HEK293 (cell line): ENCODE measurements at regions not wholly inside any gene's neighbourhood (a gene's known extent, or its start where the extent isn't known, plus 50 kb on each side); places are given as distances from the start of the nearest gene placed in this dataset.
"Not testable (repeated sequence)": the region's sequence is repeated elsewhere in the genome, so short reads cannot be mapped to it uniquely, and the experiment has no call there.

Source experiments
- CTCF ChIA-PET: fragments of 350-600 bp; formaldehyde crosslinking; extraction: SDS; loops from one replicate; lab custom pipeline; 2021; ENCODE audit warnings: antibody characterized with exemption; lab: Yijun Ruan, JAX
- POLR2A ChIA-PET: fragments of 300-600 bp; formaldehyde crosslinking; extraction: SDS; loops from one replicate; lab custom pipeline; 2020; ENCODE audit warnings: antibody characterized with exemption, inconsistent platforms; lab: Yijun Ruan, JAX
- H3K27ac ChIP-seq: fragments of 200-500 bp; sonication (Bioruptor generic); 2 replicates; pipeline ENCODE4 v1.5.1; 2014; ENCODE audit warnings: low read depth, low read length, control low read depth, inconsistent platforms; ENCODE audit errors: extremely low read depth
- H3K36me3 ChIP-seq, 2 experiments: fragments of 200-500 bp in 1 of 2; sonication (Bioruptor generic) in 1 of 2; 1 replicate in 1 of 2; 2 replicates in 1 of 2; pipeline ENCODE4 v1.5.1; 2014 to 2017; ENCODE audit warnings: inconsistent platforms in 2 of 2, low read length in 2 of 2; ENCODE audit not compliant: control insufficient read depth in 2 of 2, insufficient read depth in 1 of 2
- H3K4me1 ChIP-seq: fragments of 200-500 bp; sonication (Bioruptor generic); 2 replicates; pipeline ENCODE4 v1.5.1; 2014; ENCODE audit warnings: mild to moderate bottlenecking, low read length, inconsistent platforms; ENCODE audit not compliant: control insufficient read depth, insufficient read depth
- H3K4me3 ChIP-seq: 2 replicates; pipeline ENCODE4 v1.5.1; 2011; ENCODE audit warnings: low read depth, mild to moderate bottlenecking, control low read depth, low read length, moderate library complexity
- H3K9me3 ChIP-seq: fragments of 200-500 bp; sonication (Bioruptor generic); 2 replicates; pipeline ENCODE4 v1.5.1; 2014; ENCODE audit warnings: low read depth, low read length, inconsistent platforms; ENCODE audit not compliant: control insufficient read depth, insufficient read depth
- ZBTB20 ChIP-seq: fragments of 450-650 bp; formaldehyde crosslinking; IDR thresholded peaks from 2 replicates; pipeline ENCODE4 v1.5.1; 2016; ENCODE audit warnings: missing biosample characterization, missing genetic modification characterization
- ZFHX2 ChIP-seq: fragments of 450-650 bp; formaldehyde crosslinking; conservative IDR thresholded peaks from 2 replicates; pipeline ENCODE4 v1.5.1; 2016; ENCODE audit warnings: missing biosample characterization, missing genetic modification characterization
- ZNF133 ChIP-seq: fragments of 450-650 bp; formaldehyde crosslinking; IDR thresholded peaks from 2 replicates; pipeline ENCODE4 v1.5.1; 2016; ENCODE audit warnings: missing biosample characterization, missing genetic modification characterization
- ZNF335 ChIP-seq: fragments of 450-650 bp; formaldehyde crosslinking; conservative IDR thresholded peaks from 2 replicates; pipeline ENCODE4 v1.5.1; 2016; ENCODE audit warnings: missing biosample characterization, missing genetic modification characterization
- ZNF600 ChIP-seq: fragments of 450-650 bp; formaldehyde crosslinking; IDR thresholded peaks from 2 replicates; pipeline ENCODE4 v1.5.1; 2016; ENCODE audit warnings: missing biosample characterization, missing genetic modification characterization
- ZNF621 ChIP-seq: fragments of 450-650 bp; formaldehyde crosslinking; IDR thresholded peaks from 2 replicates; pipeline ENCODE4 v1.5.1; 2017; ENCODE audit warnings: missing biosample characterization, missing genetic modification characterization
- ZNF626 ChIP-seq: fragments of 450-650 bp; sonication (Bioruptor Pico); formaldehyde crosslinking; IDR thresholded peaks from 2 replicates; pipeline ENCODE4 v1.5.1; 2018; ENCODE audit warnings: missing biosample characterization, missing genetic modification characterization, inconsistent platforms
- ZNF76 ChIP-seq: fragments of 450-650 bp; formaldehyde crosslinking; IDR thresholded peaks from 2 replicates; pipeline ENCODE4; 2016; ENCODE audit warnings: low read depth, missing biosample characterization, missing genetic modification characterization, borderline replicate concordance
- TF ChIP-seq, protein P1 (sequence below): fragments of 450-650 bp; formaldehyde crosslinking; IDR thresholded peaks from 2 replicates; pipeline ENCODE4 v1.5.1; 2017; ENCODE audit warnings: missing biosample characterization, missing genetic modification characterization
- TF ChIP-seq, protein P2 (sequence below): fragments of 450-650 bp; IDR thresholded peaks from 2 replicates; pipeline ENCODE4 v1.5.1; 2018; ENCODE audit warnings: missing biosample characterization, mild to moderate bottlenecking, missing genetic modification characterization
- TF ChIP-seq, protein P3 (sequence below): fragments of 450-650 bp; formaldehyde crosslinking; IDR thresholded peaks from 2 replicates; pipeline ENCODE4 v1.5.1; 2016; ENCODE audit warnings: missing biosample characterization, missing genetic modification characterization
- TF ChIP-seq, protein P4 (sequence below): fragments of 450-650 bp; formaldehyde crosslinking; IDR thresholded peaks from 2 replicates; pipeline ENCODE4 v1.5.1; 2016; ENCODE audit warnings: missing biosample characterization, missing genetic modification characterization
- TF ChIP-seq, protein P5 (sequence below): fragments of 450-650 bp; formaldehyde crosslinking; IDR thresholded peaks from 2 replicates; pipeline ENCODE4 v1.5.1; 2016; ENCODE audit warnings: missing biosample characterization, missing genetic modification characterization

DNA sequence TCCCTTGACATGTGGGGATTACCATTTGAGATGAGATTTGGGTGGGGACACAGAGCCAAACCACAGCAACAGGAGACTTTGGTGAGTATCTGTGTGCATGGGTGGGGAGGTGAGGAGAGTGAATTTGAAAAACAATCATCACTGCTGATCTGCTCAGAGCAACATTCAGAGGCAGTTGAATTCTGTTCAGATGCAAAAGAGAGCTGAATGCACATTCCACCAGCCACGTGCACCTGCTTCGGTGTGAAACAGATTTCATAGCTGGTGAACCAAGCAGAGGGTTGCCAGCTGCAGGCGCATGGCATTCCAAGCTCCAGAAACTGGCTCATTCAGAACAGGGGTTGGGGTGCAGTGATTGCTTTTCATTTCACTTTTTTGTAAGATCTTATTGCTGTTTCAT is 233.1 kb upstream of the FOXF1 start (continued):
- TF ChIP-seq, protein P1, sequence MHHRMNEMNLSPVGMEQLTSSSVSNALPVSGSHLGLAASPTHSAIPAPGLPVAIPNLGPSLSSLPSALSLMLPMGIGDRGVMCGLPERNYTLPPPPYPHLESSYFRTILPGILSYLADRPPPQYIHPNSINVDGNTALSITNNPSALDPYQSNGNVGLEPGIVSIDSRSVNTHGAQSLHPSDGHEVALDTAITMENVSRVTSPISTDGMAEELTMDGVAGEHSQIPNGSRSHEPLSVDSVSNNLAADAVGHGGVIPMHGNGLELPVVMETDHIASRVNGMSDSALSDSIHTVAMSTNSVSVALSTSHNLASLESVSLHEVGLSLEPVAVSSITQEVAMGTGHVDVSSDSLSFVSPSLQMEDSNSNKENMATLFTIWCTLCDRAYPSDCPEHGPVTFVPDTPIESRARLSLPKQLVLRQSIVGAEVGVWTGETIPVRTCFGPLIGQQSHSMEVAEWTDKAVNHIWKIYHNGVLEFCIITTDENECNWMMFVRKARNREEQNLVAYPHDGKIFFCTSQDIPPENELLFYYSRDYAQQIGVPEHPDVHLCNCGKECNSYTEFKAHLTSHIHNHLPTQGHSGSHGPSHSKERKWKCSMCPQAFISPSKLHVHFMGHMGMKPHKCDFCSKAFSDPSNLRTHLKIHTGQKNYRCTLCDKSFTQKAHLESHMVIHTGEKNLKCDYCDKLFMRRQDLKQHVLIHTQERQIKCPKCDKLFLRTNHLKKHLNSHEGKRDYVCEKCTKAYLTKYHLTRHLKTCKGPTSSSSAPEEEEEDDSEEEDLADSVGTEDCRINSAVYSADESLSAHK (tag by site-specific recombination), result no peak
- TF ChIP-seq ZNF133 (tag by site-specific recombination), result no peak
- no peak for TF ChIP-seq ZNF621 (tag by site-specific recombination)
- TF ChIP-seq ZNF626 (tag by site-specific recombination), result no peak
- no peak for TF ChIP-seq ZNF600 (tag by site-specific recombination)
- TF ChIP-seq, protein P2, sequence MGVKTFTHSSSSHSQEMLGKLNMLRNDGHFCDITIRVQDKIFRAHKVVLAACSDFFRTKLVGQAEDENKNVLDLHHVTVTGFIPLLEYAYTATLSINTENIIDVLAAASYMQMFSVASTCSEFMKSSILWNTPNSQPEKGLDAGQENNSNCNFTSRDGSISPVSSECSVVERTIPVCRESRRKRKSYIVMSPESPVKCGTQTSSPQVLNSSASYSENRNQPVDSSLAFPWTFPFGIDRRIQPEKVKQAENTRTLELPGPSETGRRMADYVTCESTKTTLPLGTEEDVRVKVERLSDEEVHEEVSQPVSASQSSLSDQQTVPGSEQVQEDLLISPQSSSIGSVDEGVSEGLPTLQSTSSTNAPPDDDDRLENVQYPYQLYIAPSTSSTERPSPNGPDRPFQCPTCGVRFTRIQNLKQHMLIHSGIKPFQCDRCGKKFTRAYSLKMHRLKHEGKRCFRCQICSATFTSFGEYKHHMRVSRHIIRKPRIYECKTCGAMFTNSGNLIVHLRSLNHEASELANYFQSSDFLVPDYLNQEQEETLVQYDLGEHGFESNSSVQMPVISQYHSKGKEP, result no peak
- TF ChIP-seq, protein P3, sequence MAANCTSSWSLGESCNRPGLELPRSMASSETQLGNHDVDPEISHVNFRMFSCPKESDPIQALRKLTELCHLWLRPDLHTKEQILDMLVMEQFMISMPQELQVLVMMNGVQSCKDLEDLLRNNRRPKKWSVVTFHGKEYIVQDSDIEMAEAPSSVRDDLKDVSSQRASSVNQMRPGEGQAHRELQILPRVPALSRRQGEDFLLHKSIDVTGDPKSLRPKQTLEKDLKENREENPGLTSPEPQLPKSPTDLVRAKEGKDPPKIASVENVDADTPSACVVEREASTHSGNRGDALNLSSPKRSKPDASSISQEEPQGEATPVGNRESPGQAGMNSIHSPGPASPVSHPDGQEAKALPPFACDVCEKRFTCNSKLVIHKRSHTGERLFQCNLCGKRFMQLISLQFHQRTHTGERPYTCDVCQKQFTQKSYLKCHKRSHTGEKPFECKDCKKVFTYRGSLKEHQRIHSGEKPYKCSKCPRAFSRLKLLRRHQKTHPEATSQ, result no peak

DNA sequence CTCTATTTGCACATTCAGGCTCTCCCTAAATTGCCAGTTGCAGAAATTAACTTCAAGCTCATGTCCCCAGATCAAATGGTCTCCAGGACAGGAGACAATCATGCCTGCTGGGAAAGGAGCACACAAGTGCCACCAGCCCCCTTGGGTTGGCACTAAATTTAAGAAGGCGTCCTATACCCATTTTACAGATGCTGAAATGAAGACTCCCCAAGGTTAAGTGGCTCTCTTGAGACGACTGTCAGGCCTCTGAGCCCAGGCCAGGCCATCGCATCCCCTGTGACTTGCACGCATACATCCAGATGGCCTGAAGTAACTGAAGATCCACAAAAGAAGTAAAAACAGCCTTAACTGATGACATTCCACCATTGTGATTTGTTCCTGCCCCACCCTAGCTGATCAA is 232.5 kb upstream of the FOXF1 start:
- H3K27ac ChIP-seq, H3K4me3 ChIP-seq, H3K9me3 ChIP-seq, H3K4me1 ChIP-seq, H3K36me3 ChIP-seq, POLR2A ChIA-PET, CTCF ChIA-PET: not testable (repeated sequence)

DNA sequence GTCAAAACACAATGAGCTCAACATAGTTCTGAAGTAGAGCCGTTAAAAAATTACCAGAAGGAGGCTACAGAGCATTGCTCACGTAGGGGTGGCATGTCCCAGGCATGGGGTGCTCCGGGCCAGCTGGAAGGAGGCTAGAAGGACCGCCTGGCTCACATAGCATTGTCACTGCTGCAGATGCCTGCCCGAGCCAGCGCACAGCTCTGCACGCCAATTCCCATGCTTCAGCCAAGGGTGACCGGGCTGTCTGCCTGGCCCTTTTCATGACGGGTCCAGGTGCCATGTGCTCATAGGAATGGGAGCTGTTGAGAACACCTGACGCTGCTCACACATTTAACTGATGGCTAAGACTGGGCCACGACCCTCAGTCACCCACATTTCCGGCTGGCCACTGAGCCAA is 228.9 kb upstream of the FOXF1 start:
- POLR2A ChIA-PET, result interaction anchor here (0.6 kb wide), 1 partner anchor 151 kb away, joined by 3 read pairs; no protein-coding TSS in a partner anchor
- no peaks in the 10 kb centered on the region for H3K9me3 ChIP-seq
- no peaks in the 10 kb centered on the region for H3K4me1 ChIP-seq
- no peak overlapping the region for H3K4me3 ChIP-seq
- H3K36me3 ChIP-seq, result no peaks in the 10 kb centered on the region
- TF ChIP-seq ZFHX2 (tag by site-specific recombination) (no peak), ZNF335 (tag by site-specific recombination) (no peak), ZNF626 (tag by site-specific recombination) (no peak), ZBTB20 (tag by site-specific recombination) (no peak), ZNF76 (tag by site-specific recombination) (no peak)
- TF ChIP-seq, protein P4, sequence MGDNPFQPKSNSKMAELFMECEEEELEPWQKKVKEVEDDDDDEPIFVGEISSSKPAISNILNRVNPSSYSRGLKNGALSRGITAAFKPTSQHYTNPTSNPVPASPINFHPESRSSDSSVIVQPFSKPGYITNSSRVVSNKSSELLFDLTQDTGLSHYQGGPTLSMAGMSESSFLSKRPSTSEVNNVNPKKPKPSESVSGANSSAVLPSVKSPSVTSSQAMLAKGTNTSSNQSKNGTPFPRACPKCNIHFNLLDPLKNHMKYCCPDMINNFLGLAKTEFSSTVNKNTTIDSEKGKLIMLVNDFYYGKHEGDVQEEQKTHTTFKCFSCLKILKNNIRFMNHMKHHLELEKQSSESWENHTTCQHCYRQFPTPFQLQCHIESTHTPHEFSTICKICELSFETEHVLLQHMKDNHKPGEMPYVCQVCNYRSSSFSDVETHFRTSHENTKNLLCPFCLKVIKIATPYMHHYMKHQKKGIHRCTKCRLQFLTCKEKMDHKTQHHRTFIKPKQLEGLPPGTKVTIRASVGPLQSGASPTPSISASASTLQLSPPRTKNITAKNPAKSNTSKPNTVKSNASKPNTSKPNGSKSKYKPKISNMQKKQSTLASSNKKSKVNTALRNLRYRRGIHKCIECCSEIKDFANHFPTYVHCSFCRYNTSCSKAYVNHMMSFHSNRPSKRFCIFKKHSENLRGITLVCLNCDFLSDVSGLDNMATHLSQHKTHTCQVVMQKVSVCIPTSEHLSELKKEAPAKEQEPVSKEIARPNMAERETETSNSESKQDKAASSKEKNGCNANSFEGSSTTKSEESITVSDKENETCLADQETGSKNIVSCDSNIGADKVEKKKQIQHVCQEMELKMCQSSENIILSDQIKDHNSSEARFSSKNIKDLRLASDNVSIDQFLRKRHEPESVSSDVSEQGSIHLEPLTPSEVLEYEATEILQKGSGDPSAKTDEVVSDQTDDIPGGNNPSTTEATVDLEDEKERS (tag by site-specific recombination), result no peak
- TF ChIP-seq, protein P5, sequence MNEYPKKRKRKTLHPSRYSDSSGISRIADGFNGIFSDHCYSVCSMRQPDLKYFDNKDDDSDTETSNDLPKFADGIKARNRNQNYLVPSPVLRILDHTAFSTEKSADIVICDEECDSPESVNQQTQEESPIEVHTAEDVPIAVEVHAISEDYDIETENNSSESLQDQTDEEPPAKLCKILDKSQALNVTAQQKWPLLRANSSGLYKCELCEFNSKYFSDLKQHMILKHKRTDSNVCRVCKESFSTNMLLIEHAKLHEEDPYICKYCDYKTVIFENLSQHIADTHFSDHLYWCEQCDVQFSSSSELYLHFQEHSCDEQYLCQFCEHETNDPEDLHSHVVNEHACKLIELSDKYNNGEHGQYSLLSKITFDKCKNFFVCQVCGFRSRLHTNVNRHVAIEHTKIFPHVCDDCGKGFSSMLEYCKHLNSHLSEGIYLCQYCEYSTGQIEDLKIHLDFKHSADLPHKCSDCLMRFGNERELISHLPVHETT (tag by site-specific recombination), result no peak
- TF ChIP-seq, all 188 proteins: peak for 0
- CTCF ChIA-PET, result no interaction called here
- H3K27ac ChIP-seq, result no peak overlapping the region
